KMS-11 (cell line): ENCODE measurements at regions not wholly inside any gene's neighbourhood (a gene's known extent, or its start where the extent isn't known, plus 50 kb on each side); places are given as distances from the start of the nearest gene placed in this dataset.

Experiments
- H2AFZ ChIP-seq: fragments of 200-600 bp; sonication (generic); 2 replicates; pipeline ENCODE4 v1.6.1; 2016; ENCODE audit warnings: antibody characterized with exemption, mixed run types, low read depth
- H3K27ac ChIP-seq: fragments of 200-600 bp; sonication (generic); 2 replicates; pipeline ENCODE4 v1.6.1; 2016; ENCODE audit warnings: mild to moderate bottlenecking, mixed run types
- H3K27me3 ChIP-seq: fragments of 200-600 bp; sonication (generic); 2 replicates; pipeline ENCODE4 v1.6.1; 2017; ENCODE audit warnings: mild to moderate bottlenecking, low read depth, mixed run types, moderate library complexity; ENCODE audit not compliant: insufficient read depth
- H3K36me3 ChIP-seq: fragments of 200-600 bp; sonication (generic); 2 replicates; pipeline ENCODE4 v1.6.1; 2017; ENCODE audit warnings: mild to moderate bottlenecking, mixed run types; ENCODE audit not compliant: insufficient read depth
- H3K4me1 ChIP-seq: fragments of 200-600 bp; sonication (generic); 2 replicates; pipeline ENCODE4 v1.6.1; 2016; ENCODE audit warnings: mild to moderate bottlenecking, low read depth, mixed run types; ENCODE audit not compliant: poor library complexity, severe bottlenecking
- H3K4me2 ChIP-seq: fragments of 200-600 bp; sonication (generic); 2 replicates; pipeline ENCODE4 v1.7.0; 2016; ENCODE audit warnings: mild to moderate bottlenecking, mixed run types
- H3K4me3 ChIP-seq: fragments of 200-600 bp; sonication (generic); IDR thresholded peaks from 2 replicates; pipeline ENCODE4 v1.6.1; 2017; ENCODE audit warnings: low read depth, low read length, mixed read lengths; ENCODE audit not compliant: insufficient read depth
- H3K79me2 ChIP-seq: fragments of 200-600 bp; sonication (generic); 2 replicates; pipeline ENCODE4 v1.6.1; 2016; ENCODE audit warnings: low read depth, mixed run types; ENCODE audit not compliant: insufficient read depth
- H3K9ac ChIP-seq: fragments of 200-600 bp; sonication (generic); 2 replicates; pipeline ENCODE4 v1.6.1; 2016; ENCODE audit warnings: mild to moderate bottlenecking, mixed run types
- H4K20me1 ChIP-seq: fragments of 200-600 bp; sonication (generic); 2 replicates; pipeline ENCODE4 v1.6.1; 2016; ENCODE audit warnings: mild to moderate bottlenecking, mixed run types; ENCODE audit not compliant: insufficient read depth
- CTCF ChIP-seq: fragments of 200-600 bp; sonication (generic); conservative IDR thresholded peaks from 2 replicates; pipeline ENCODE4 v1.6.1; 2017; ENCODE audit warnings: low read depth, mild to moderate bottlenecking, antibody characterized with exemption, low read length, moderate library complexity, mixed read lengths

DNA sequence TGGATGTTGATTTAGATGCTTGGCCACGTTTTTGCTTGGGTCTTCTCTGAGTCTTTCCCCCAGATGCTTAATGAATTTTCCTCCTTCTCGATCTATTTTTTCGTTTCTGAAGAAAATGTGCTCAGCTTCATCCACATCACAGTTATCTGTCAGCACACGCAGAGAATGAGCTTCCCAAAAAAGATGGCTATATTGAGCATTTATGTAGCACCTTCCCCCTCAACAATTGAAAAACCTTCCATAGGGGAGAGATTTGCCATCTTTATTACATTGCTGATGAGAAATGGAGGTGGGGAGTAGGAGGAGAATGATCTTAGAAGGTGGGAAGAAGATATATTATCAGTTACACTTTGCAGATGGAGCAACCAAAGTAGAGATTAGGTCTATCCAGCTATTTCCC is 228.1 kb upstream of the PHYHIPL start:
- no peak overlapping the region for H3K9ac ChIP-seq
- H4K20me1 ChIP-seq = no peaks in the 10 kb centered on the region
- no peak overlapping the region for H3K4me3 ChIP-seq
- no peaks in the 10 kb centered on the region for H3K4me1 ChIP-seq
- H2AFZ ChIP-seq = no peak overlapping the region
- no peak overlapping the region for H3K4me2 ChIP-seq
- no peak for TF ChIP-seq CTCF
- H3K79me2 ChIP-seq = no peaks in the 10 kb centered on the region
- H3K36me3 ChIP-seq = no peaks in the 10 kb centered on the region
- no peaks in the 10 kb centered on the region for H3K27me3 ChIP-seq
- H3K27ac ChIP-seq = no peak overlapping the region

DNA sequence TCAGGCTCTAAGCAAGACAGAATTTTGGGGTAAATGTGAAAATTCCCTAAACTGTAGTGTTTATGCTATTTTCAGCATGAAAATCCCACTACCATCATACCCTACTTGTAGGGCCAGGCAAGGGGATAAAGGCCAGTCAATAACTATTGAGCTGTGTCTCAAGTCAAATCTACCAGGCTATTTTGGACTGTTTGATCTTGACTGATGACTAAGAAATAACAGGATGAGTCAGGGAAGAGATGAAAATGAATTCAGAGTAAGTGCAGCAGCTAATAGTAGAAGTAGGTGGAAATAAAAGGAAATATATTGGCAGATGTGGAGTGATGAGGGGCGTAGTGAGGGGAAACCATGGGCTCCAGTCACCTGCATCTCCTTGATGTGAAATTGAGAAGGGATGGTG is 225.8 kb upstream of the PHYHIPL start:
- no peaks in the 10 kb centered on the region for H3K79me2 ChIP-seq
- no peaks in the 10 kb centered on the region for H3K27me3 ChIP-seq
- H4K20me1 ChIP-seq = no peaks in the 10 kb centered on the region
- no peak overlapping the region for H2AFZ ChIP-seq
- no peaks in the 10 kb centered on the region for H3K36me3 ChIP-seq
- no peak for TF ChIP-seq CTCF
- no peak overlapping the region for H3K27ac ChIP-seq
- no peak overlapping the region for H3K4me2 ChIP-seq
- H3K4me1 ChIP-seq = no peaks in the 10 kb centered on the region
- no peak overlapping the region for H3K9ac ChIP-seq
- no peak overlapping the region for H3K4me3 ChIP-seq

- H3K4me2 ChIP-seq = no peak overlapping the region
- no peak overlapping the region for H3K27ac ChIP-seq
- H2AFZ ChIP-seq = no peak overlapping the region
- H3K79me2 ChIP-seq = no peaks in the 10 kb centered on the region
- H3K36me3 ChIP-seq = no peaks in the 10 kb centered on the region
- H3K4me3 ChIP-seq = no peak overlapping the region
- no peaks in the 10 kb centered on the region for H3K27me3 ChIP-seq
- TF ChIP-seq CTCF = no peak
- H4K20me1 ChIP-seq = no peaks in the 10 kb centered on the region
- no peaks in the 10 kb centered on the region for H3K4me1 ChIP-seq
- no peak overlapping the region for H3K9ac ChIP-seq
These were observed 225.4 kb upstream of the PHYHIPL start for GRCh38 chr10:58951087-58951486.

DNA sequence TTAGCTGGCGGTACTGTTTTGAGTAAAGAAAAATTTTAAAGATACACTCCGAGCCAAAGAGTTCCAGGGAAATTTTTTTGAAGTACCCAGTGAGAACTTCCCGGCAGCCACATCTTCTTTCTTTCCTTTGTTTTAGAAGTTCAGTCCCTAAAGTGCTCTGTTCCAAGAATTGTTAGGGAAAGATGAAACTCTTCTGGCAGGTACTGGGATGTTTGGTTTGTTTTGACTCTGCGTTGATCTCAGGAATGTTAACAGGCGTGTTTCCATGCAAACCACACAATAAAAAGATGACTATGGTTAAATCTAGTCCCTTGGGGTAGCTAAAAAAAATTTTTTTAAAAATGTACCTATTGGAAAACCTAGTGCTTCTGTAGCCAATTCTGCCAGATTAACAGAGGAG is 224.7 kb upstream of the PHYHIPL start:
- Histone ChIP-seq H3K9ac (no peak overlapping the region), H3K27ac (no peak overlapping the region), H3K4me2 (no peak overlapping the region), H3K79me2 (no peaks in the 10 kb centered on the region), H3K27me3 (no peaks in the 10 kb centered on the region), H3K4me3 (no peak overlapping the region), H2AFZ (no peak overlapping the region), H3K36me3 (no peaks in the 10 kb centered on the region), H4K20me1 (no peaks in the 10 kb centered on the region), H3K4me1 (no peaks in the 10 kb centered on the region)
- no peak for TF ChIP-seq CTCF
